Bronchial epithelial cell (primary cell): ENCODE measurements at regions not wholly inside any gene's neighbourhood (a gene's known extent, or its start where the extent isn't known, plus 50 kb on each side); places are given as distances from the start of the nearest gene placed in this dataset.
A peak's percentile ranks its signal among the peaks of the same experiment; 100 is the strongest.

Experiments
- DNase-seq: peaks from one replicate; pipeline ENCODE4 v3.0.0-alpha.2; 2010; ENCODE audit warnings: low read depth
- FAIRE-seq: peaks from 2 replicates; lab custom pipeline; 2011; peaks lifted over from hg19 to GRCh38; lab: Jason Lieb, UNC
- H3K27me3 ChIP-seq: 2 replicates; pipeline ENCODE4 v1.5.1; 2011; ENCODE audit warnings: low read length; ENCODE audit not compliant: control insufficient read depth, insufficient read depth
- H3K36me3 ChIP-seq: 2 replicates; pipeline ENCODE4 v1.5.1; 2011; ENCODE audit warnings: low read length; ENCODE audit not compliant: control insufficient read depth, insufficient read depth
- H3K4me3 ChIP-seq: 2 replicates; pipeline ENCODE4 v1.5.1; 2011; ENCODE audit warnings: mild to moderate bottlenecking, low read depth, low read length, control low read depth
- TF ChIP-seq, protein P1 (sequence below): IDR thresholded peaks from 2 replicates; pipeline ENCODE4 v1.5.1; 2011; ENCODE audit warnings: mild to moderate bottlenecking, moderate library complexity, low read length, control low read depth, inconsistent platforms; ENCODE audit not compliant: insufficient read depth, severe bottlenecking

DNA sequence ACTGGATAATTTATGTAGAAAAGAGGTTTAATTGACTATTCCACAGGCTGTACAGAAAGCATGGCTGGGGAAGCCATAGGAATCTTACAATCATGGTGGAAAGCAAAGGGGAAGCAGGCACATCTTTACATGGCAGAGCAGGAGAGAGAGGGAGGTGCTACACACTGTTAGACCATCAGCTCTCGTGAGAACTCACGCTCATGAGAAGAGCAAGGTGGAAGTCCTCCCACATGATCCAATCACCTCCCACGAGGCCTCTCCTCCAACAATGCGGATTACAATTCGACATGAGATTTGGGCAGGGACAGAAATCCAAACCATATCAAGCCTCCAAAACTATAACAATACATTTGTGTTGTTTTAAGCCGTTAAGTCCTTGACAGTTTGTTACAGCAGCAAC, 257.1 kb upstream of the KCNG1 start:
- TF ChIP-seq, protein P1, sequence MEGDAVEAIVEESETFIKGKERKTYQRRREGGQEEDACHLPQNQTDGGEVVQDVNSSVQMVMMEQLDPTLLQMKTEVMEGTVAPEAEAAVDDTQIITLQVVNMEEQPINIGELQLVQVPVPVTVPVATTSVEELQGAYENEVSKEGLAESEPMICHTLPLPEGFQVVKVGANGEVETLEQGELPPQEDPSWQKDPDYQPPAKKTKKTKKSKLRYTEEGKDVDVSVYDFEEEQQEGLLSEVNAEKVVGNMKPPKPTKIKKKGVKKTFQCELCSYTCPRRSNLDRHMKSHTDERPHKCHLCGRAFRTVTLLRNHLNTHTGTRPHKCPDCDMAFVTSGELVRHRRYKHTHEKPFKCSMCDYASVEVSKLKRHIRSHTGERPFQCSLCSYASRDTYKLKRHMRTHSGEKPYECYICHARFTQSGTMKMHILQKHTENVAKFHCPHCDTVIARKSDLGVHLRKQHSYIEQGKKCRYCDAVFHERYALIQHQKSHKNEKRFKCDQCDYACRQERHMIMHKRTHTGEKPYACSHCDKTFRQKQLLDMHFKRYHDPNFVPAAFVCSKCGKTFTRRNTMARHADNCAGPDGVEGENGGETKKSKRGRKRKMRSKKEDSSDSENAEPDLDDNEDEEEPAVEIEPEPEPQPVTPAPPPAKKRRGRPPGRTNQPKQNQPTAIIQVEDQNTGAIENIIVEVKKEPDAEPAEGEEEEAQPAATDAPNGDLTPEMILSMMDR = no peak
- Histone ChIP-seq H3K27me3 (peaks cover 2% of the 10 kb centered on the region), H3K36me3 (no peaks in the 10 kb centered on the region), H3K4me3 (no peak overlapping the region)
- FAIRE-seq = no peak
- DNase-seq = no peak

DNA sequence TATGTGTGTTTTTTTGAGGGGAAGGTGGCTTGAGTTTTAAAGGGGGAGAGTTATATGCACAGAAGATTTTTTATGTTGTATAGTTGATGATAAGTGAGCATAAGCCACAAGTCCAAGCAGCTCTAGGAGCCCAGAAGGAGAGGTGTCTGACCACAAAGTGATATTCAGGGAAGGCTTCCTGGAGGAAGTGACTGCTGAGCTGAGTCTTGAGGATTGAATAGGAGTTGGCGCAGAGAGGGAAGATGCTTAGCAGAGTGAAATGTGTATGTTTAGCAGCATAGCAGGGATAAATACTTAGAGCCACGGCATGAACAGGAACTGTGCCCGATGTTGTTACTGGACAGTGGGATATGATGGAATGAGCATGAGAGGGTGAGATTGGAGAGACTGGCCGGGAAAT, 255.1 kb upstream of the KCNG1 start:
- FAIRE-seq (no peak), DNase-seq (no peak)
- peaks cover 2% of the 10 kb centered on the region for H3K27me3 ChIP-seq
- no peaks in the 10 kb centered on the region for H3K36me3 ChIP-seq
- H3K4me3 ChIP-seq = no peak overlapping the region
- TF ChIP-seq, protein P1 = no peak

DNA sequence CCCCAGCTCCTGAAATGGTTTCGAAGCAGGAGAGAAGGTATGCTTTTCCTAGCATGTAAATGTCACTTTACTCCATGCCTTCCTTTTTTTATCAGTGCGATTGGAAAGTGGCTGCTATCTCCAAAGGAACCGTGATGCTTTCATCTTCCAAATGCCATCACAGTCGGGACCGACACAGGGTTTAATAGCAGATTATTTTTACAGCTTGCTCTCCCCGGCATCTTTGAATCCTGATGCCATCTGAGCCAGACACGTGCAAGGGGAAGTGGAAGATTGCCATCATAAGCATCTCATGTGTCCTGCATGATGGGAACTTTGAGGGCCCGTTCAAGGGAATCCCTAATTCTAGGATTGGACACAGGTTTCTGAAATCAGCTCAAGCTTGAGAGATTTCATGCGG, 253.4 kb upstream of the KCNG1 start:
- TF ChIP-seq, protein P1 = no peak
- Histone ChIP-seq H3K4me3 (no peak overlapping the region), H3K27me3 (peaks cover 2% of the 10 kb centered on the region), H3K36me3 (no peaks in the 10 kb centered on the region)
- peak; percentile 36 for FAIRE-seq
- no peak for DNase-seq

DNA sequence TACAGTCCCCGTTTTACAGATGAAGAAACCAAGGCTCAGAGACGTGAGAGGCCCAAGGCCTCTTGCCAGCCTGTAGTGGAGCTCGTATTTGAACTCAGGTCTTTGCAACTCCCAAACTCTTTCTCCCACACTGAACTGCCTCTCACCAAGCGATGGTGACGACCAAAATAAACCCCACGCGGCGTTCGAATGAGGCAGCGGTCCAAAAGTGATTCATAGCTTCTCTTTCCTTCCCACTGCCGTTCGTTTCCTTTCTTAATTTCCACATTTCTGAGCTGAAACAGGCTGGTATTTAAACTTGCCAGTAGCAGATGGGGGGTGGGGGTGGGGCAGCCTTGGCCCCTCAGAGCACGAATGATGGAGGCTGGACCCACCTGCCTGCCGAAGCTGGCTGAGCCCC, 252.9 kb upstream of the KCNG1 start:
- no peaks in the 10 kb centered on the region for H3K36me3 ChIP-seq
- FAIRE-seq (no peak), DNase-seq (no peak)
- TF ChIP-seq, protein P1 = no peak
- peaks cover 2% of the 10 kb centered on the region for H3K27me3 ChIP-seq
- H3K4me3 ChIP-seq = no peak overlapping the region

DNA sequence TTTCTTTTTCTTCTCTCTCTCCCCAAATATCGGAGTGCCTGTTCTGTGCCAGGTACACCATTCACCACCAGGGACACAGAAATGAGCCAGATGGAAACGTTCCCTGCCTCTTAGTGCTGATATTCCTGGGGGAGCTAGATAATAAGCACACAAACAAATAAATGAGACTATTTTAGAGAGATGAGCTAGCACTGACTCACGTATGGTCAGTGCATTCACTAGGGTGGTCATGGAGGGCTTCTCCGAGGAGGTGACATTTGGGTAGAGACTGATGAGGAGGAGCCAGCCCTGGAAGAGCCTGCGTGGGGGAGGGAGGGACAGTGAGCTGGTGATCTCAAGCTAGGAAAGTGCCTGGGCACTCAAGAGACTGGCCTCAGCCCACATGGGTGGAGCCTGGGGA, 252.3 kb upstream of the KCNG1 start:
- no peak for FAIRE-seq
- TF ChIP-seq, protein P1 = no peak
- H3K27me3 ChIP-seq = peaks cover 2% of the 10 kb centered on the region
- DNase-seq = no peak
- no peak overlapping the region for H3K4me3 ChIP-seq
- H3K36me3 ChIP-seq = no peaks in the 10 kb centered on the region

DNA sequence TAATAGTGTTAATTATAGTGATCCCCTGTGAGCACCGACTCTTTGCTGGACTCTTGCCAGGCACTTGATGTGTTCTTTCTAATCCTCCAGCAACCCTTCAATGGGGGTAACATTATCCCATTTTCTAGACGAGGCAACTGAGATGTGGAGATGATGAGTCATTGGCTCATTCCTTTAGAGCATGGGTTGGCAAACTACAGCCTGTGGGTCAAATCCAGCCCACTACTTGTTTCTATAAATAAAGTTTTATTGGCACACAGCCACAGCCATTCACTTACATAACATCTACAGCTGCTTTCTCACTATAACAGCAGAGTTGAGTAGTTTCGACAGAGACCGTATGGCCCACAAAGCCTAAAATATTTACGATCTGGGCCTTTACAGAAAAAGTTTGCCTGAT, 249.5 kb upstream of the KCNG1 start:
- Histone ChIP-seq H3K4me3 (no peak overlapping the region), H3K27me3 (peaks cover 2% of the 10 kb centered on the region), H3K36me3 (no peaks in the 10 kb centered on the region)
- DNase-seq (no peak), FAIRE-seq (no peak)
- TF ChIP-seq, protein P1 = no peak
